Panc1 (cell line): ENCODE measurements at regions not wholly inside any gene's neighbourhood (a gene's known extent, or its start where the extent isn't known, plus 50 kb on each side); places are given as distances from the start of the nearest gene placed in this dataset.

Source experiments
- CTCF ChIP-seq: fragments of 450-650 bp; IDR thresholded peaks from 2 replicates; pipeline ENCODE4 v1.5.1; 2017; ENCODE audit warnings: mild to moderate bottlenecking
- POLR2AphosphoS5 ChIP-seq: IDR thresholded peaks from 2 replicates; pipeline ENCODE4 v1.6.1; 2012; ENCODE audit warnings: mild to moderate bottlenecking, low read depth, low read length, moderate library complexity
- REST ChIP-seq, 2 experiments: IDR thresholded peaks; 2 replicates each; pipeline ENCODE4 v1.6.1; 2011 to 2012; ENCODE audit warnings: low read depth in 2 of 2, control low read depth in 1 of 2, low read length in 1 of 2, mild to moderate bottlenecking in 1 of 2, moderate library complexity in 1 of 2; ENCODE audit not compliant: insufficient read depth in 1 of 2
- SIN3A ChIP-seq: IDR thresholded peaks from 2 replicates; pipeline ENCODE4 v1.6.1; 2012; ENCODE audit warnings: low read depth, mild to moderate bottlenecking, low read length, moderate library complexity, borderline replicate concordance; ENCODE audit not compliant: insufficient read depth
- TCF7L2 ChIP-seq: IDR thresholded peaks from 2 replicates; pipeline ENCODE4 v1.6.1; 2011; ENCODE audit warnings: mild to moderate bottlenecking, low read depth, low read length, inconsistent platforms

GRCh38 chrX:9343971-9344370 is 120.9 kb upstream of the TBL1X start:
- TF ChIP-seq CTCF = no peak
- no peak for TF ChIP-seq POLR2AphosphoS5
- no peak for TF ChIP-seq TCF7L2
- TF ChIP-seq SIN3A = no peak
- TF ChIP-seq REST (IDR thresholded peaks at IDR 0.05; ENCODE audit: insufficient read depth in 1 of 2, low read depth in 2 of 2, low read length in 1 of 2) = no peak
